OCI-LY1 (cell line): ENCODE measurements at regions not wholly inside any gene's neighbourhood (a gene's known extent, or its start where the extent isn't known, plus 50 kb on each side); places are given as distances from the start of the nearest gene placed in this dataset.

Experiments used
- H2AFZ ChIP-seq: fragments of 200-600 bp; sonication (generic), shearing (Covaris generic); 2 replicates; pipeline ENCODE4 v1.6.0; 2014; ENCODE audit warnings: antibody characterized with exemption, mild to moderate bottlenecking, low read length
- H3F3A ChIP-seq: fragments of 200-600 bp; sonication (generic), shearing (Covaris generic); 2 replicates; pipeline ENCODE4 v1.6.0; 2014; ENCODE audit warnings: mild to moderate bottlenecking, antibody characterized with exemption, low read length, moderate library complexity; ENCODE audit not compliant: insufficient read depth
- H3K27ac ChIP-seq: fragments of 200-600 bp; sonication (generic); 2 replicates; pipeline ENCODE4 v1.5.1; 2014; ENCODE audit warnings: low read length, mixed run types, mild to moderate bottlenecking, low read depth; ENCODE audit not compliant: poor library complexity, severe bottlenecking
- H3K27me3 ChIP-seq: fragments of 200-600 bp; sonication (generic); 2 replicates; pipeline ENCODE4 v1.6.0; 2014; ENCODE audit warnings: antibody characterized with exemption, mild to moderate bottlenecking, low read length, moderate library complexity; ENCODE audit not compliant: insufficient read depth
- H3K36me3 ChIP-seq: fragments of 200-600 bp; sonication (generic); 2 replicates; pipeline ENCODE4 v1.6.1; 2014; ENCODE audit warnings: mild to moderate bottlenecking, antibody characterized with exemption, low read length, moderate library complexity, mixed read lengths; ENCODE audit not compliant: insufficient read depth
- H3K4me1 ChIP-seq: fragments of 200-600 bp; sonication (generic); 2 replicates; pipeline ENCODE4 v1.5.1; 2014; ENCODE audit warnings: mild to moderate bottlenecking, low read length, moderate library complexity; ENCODE audit not compliant: insufficient read depth, severe bottlenecking
- H3K4me2 ChIP-seq: fragments of 200-600 bp; sonication (generic), shearing (Covaris generic); 2 replicates; pipeline ENCODE4 v1.6.1; 2014; ENCODE audit warnings: low read length
- H3K4me3 ChIP-seq: fragments of 200-600 bp; sonication (generic); 2 replicates; pipeline ENCODE4 v1.5.1; 2014; ENCODE audit warnings: low read length, low read depth, mild to moderate bottlenecking, mixed read lengths; ENCODE audit not compliant: poor library complexity, severe bottlenecking
- H3K79me2 ChIP-seq: fragments of 200-600 bp; shearing (Covaris generic); 2 replicates; pipeline ENCODE4 v1.6.1; 2016; ENCODE audit warnings: mixed run types, low read length, mixed read lengths; ENCODE audit not compliant: insufficient read depth
- H3K9ac ChIP-seq: fragments of 200-600 bp; sonication (generic), shearing (Covaris generic); 2 replicates; pipeline ENCODE4 v1.6.1; 2014; ENCODE audit warnings: mild to moderate bottlenecking, low read length, mixed read lengths
- H3K9me2 ChIP-seq: fragments of 200-600 bp; sonication (generic), shearing (Covaris generic); 2 replicates; pipeline ENCODE4 v1.6.1; 2014; ENCODE audit warnings: low read depth, mild to moderate bottlenecking, low read length, mixed read lengths
- H3K9me3 ChIP-seq: fragments of 200-600 bp; shearing (Covaris generic); 2 replicates; pipeline ENCODE4 v1.6.1; 2014; ENCODE audit warnings: low read length, mixed read lengths
- H4K20me1 ChIP-seq: fragments of 200-600 bp; sonication (generic), shearing (Covaris generic); 2 replicates; pipeline ENCODE4 v1.6.0; 2016; ENCODE audit warnings: mild to moderate bottlenecking, low read length; ENCODE audit not compliant: insufficient read depth
- CTCF ChIP-seq: fragments of 200-600 bp; sonication (generic), shearing (Covaris generic); IDR thresholded peaks from 2 replicates; pipeline ENCODE4 v1.5.1; 2017; ENCODE audit warnings: mild to moderate bottlenecking, antibody characterized with exemption, low read length, moderate library complexity, mixed read lengths
- EZH2 ChIP-seq: fragments of 200-600 bp; sonication (generic), shearing (Covaris generic); IDR thresholded peaks from 2 replicates; pipeline ENCODE4 v1.8.0; 2017; ENCODE audit warnings: borderline replicate concordance, mixed run types, mild to moderate bottlenecking, antibody characterized with exemption, low read length, moderate library complexity, mixed read lengths

- Histone ChIP-seq H3K9me2 (no peaks in the 10 kb centered on the region), H4K20me1 (no peaks in the 10 kb centered on the region), H3K27ac (peak overlapping the region; percentile 31), H2AFZ (no peak overlapping the region), H3K79me2 (no peaks in the 10 kb centered on the region), H3K4me1 (peaks cover 67% of the 10 kb centered on the region), H3K4me3 (no peak overlapping the region), H3K9ac (no peak overlapping the region), H3F3A (0 out of 2 replicates have a peak, but pooled peaks cover 2% of the 10 kb centered on the region), H3K9me3 (no peaks in the 10 kb centered on the region), H3K36me3 (no peaks in the 10 kb centered on the region), H3K27me3 (no peaks in the 10 kb centered on the region), H3K4me2 (no peak overlapping the region)
- no peak for TF ChIP-seq CTCF
- no peak for TF ChIP-seq EZH2
These were observed 57.5 kb upstream of the EED start for GRCh38 chr11:86187027-86187426.

- H3K4me2 ChIP-seq, result no peak overlapping the region
- no peaks in the 10 kb centered on the region for H4K20me1 ChIP-seq
- TF ChIP-seq EZH2 (no peak), CTCF (no peak)
- no peak overlapping the region; the same call in 1 of the 2 replicates for H3K9ac ChIP-seq
- H3K9me2 ChIP-seq, result no peaks in the 10 kb centered on the region
- no peaks in the 10 kb centered on the region for H3K36me3 ChIP-seq
- no peaks in the 10 kb centered on the region for H3F3A ChIP-seq
- H2AFZ ChIP-seq, result peak overlapping the region; percentile 45; the same call in 1 of the 2 replicates
- no peaks in the 10 kb centered on the region for H3K79me2 ChIP-seq
- no peaks in the 10 kb centered on the region for H3K27me3 ChIP-seq
- H3K9me3 ChIP-seq, result no peaks in the 10 kb centered on the region
- peaks cover 63% of the 10 kb centered on the region for H3K4me1 ChIP-seq
- H3K27ac ChIP-seq, result peak overlapping the region; percentile 42
- H3K4me3 ChIP-seq, result no peak overlapping the region
These were observed 58.2 kb upstream of the EED start for GRCh38 chr11:86186386-86186785.

- H3K79me2 ChIP-seq, result no peaks in the 10 kb centered on the region
- H3K4me3 ChIP-seq, result no peak overlapping the region
- no peaks in the 10 kb centered on the region for H3K27me3 ChIP-seq
- TF ChIP-seq EZH2, result no peak
- TF ChIP-seq CTCF, result no peak
- H3K9ac ChIP-seq, result no peak overlapping the region
- H3K9me3 ChIP-seq, result no peaks in the 10 kb centered on the region
- H3K4me1 ChIP-seq, result peaks cover 63% of the 10 kb centered on the region
- H3K4me2 ChIP-seq, result no peak overlapping the region
- no peaks in the 10 kb centered on the region for H3K9me2 ChIP-seq
- H4K20me1 ChIP-seq, result no peaks in the 10 kb centered on the region
- H3F3A ChIP-seq, result no peaks in the 10 kb centered on the region
- no peaks in the 10 kb centered on the region for H3K36me3 ChIP-seq
- H2AFZ ChIP-seq, result no peak overlapping the region
- H3K27ac ChIP-seq, result peak overlapping the region; percentile 9
These were observed 59.2 kb upstream of the EED start for GRCh38 chr11:86185381-86185750.
